ACC112 (cell line): ENCODE measurements at regions not wholly inside any gene's neighbourhood (a gene's known extent, or its start where the extent isn't known, plus 50 kb on each side); places are given as distances from the start of the nearest gene placed in this dataset.

Experiments used
- H2AFZ ChIP-seq: fragments of 200-600 bp; sonication (generic); one replicate; pipeline ENCODE4 v1.6.0; 2017; ENCODE audit warnings: antibody characterized with exemption, low read length; ENCODE audit not compliant: unreplicated experiment
- H3K27ac ChIP-seq: fragments of 200-600 bp; sonication (generic); 2 replicates; pipeline ENCODE4 v1.5.1; 2014; ENCODE audit warnings: low read depth, mild to moderate bottlenecking, antibody characterized with exemption, low read length, moderate library complexity
- H3K27me3 ChIP-seq: fragments of 200-600 bp; sonication (generic); 2 replicates; pipeline ENCODE4 v1.6.1; 2014; ENCODE audit warnings: mild to moderate bottlenecking, antibody characterized with exemption, low read length, moderate library complexity, mixed read lengths; ENCODE audit not compliant: insufficient read depth
- H3K36me3 ChIP-seq: fragments of 200-600 bp; sonication (generic); 2 replicates; pipeline ENCODE4 v1.6.1; 2016; ENCODE audit warnings: mild to moderate bottlenecking, antibody characterized with exemption, low read length, moderate library complexity, mixed read lengths; ENCODE audit not compliant: insufficient read depth
- H3K4me1 ChIP-seq: fragments of 200-600 bp; sonication (generic); one replicate; pipeline ENCODE4 v1.6.1; 2016; ENCODE audit warnings: low read length, mixed read lengths; ENCODE audit not compliant: insufficient read depth, unreplicated experiment, control insufficient read depth
- H3K4me3 ChIP-seq: fragments of 200-600 bp; sonication (generic); 2 replicates; pipeline ENCODE4 v1.5.1; 2014; ENCODE audit warnings: mild to moderate bottlenecking, low read depth, low read length
- H3K79me2 ChIP-seq: fragments of 200-600 bp; sonication (generic); one replicate; pipeline ENCODE4 v1.6.0; 2016; ENCODE audit warnings: low read length; ENCODE audit not compliant: control insufficient read depth, unreplicated experiment, insufficient read depth

GRCh38 chr9:129341171-129341986, 163.3 kb upstream of the IER5L start:
- H2AFZ ChIP-seq, result no peak overlapping the region
- no peaks in the 10 kb centered on the region for H3K27me3 ChIP-seq
- peaks cover 7% of the 10 kb centered on the region for H3K4me1 ChIP-seq
- H3K4me3 ChIP-seq, result no peak overlapping the region
- no peak overlapping the region for H3K27ac ChIP-seq
- H3K79me2 ChIP-seq, result no peaks in the 10 kb centered on the region
- H3K36me3 ChIP-seq, result no peaks in the 10 kb centered on the region

GRCh38 chr9:129340427-129341170, 162.5 kb upstream of the IER5L start:
- H3K27me3 ChIP-seq, result no peaks in the 10 kb centered on the region
- no peaks in the 10 kb centered on the region for H3K79me2 ChIP-seq
- H2AFZ ChIP-seq, result no peak overlapping the region
- H3K36me3 ChIP-seq, result no peaks in the 10 kb centered on the region
- no peak overlapping the region for H3K27ac ChIP-seq
- peaks cover 15% of the 10 kb centered on the region for H3K4me1 ChIP-seq
- H3K4me3 ChIP-seq, result no peak overlapping the region

GRCh38 chr9:129339539-129340157, 161.6 kb upstream of the IER5L start:
- H3K36me3 ChIP-seq, result no peaks in the 10 kb centered on the region
- no peaks in the 10 kb centered on the region for H3K27me3 ChIP-seq
- H3K4me3 ChIP-seq, result no peak overlapping the region
- H3K4me1 ChIP-seq, result peaks cover 24% of the 10 kb centered on the region
- H3K27ac ChIP-seq, result no peak overlapping the region
- no peaks in the 10 kb centered on the region for H3K79me2 ChIP-seq
- H2AFZ ChIP-seq, result no peak overlapping the region

- Histone ChIP-seq H3K79me2 (no peaks in the 10 kb centered on the region), H3K4me1 (peaks cover 30% of the 10 kb centered on the region), H3K36me3 (no peaks in the 10 kb centered on the region), H3K27ac (no peak overlapping the region), H2AFZ (no peak overlapping the region), H3K4me3 (no peak overlapping the region), H3K27me3 (no peaks in the 10 kb centered on the region)
These were observed 160.8 kb upstream of the IER5L start for GRCh38 chr9:129338724-129339430.

- Histone ChIP-seq H2AFZ (peak overlapping the region; percentile 85), H3K27me3 (no peaks in the 10 kb centered on the region), H3K36me3 (no peaks in the 10 kb centered on the region), H3K4me3 (peak overlapping the region; percentile 73), H3K79me2 (no peaks in the 10 kb centered on the region), H3K4me1 (peaks cover 31% of the 10 kb centered on the region), H3K27ac (no peak overlapping the region)
These were observed 159.5 kb upstream of the IER5L start for GRCh38 chr9:129337336-129338140.

- Histone ChIP-seq H3K36me3 (no peaks in the 10 kb centered on the region), H2AFZ (peak overlapping the region; percentile 85), H3K4me1 (peaks cover 31% of the 10 kb centered on the region), H3K27me3 (no peaks in the 10 kb centered on the region), H3K27ac (no peak overlapping the region), H3K4me3 (peak overlapping the region; percentile 73), H3K79me2 (no peaks in the 10 kb centered on the region)
These were observed 158.7 kb upstream of the IER5L start for GRCh38 chr9:129336601-129337331.

GRCh38 chr9:129336130-129336528, 158.1 kb upstream of the IER5L start:
- Histone ChIP-seq H3K4me1 (peaks cover 31% of the 10 kb centered on the region), H3K27me3 (no peaks in the 10 kb centered on the region), H3K4me3 (peak overlapping the region; percentile 73), H3K27ac (no peak overlapping the region), H3K79me2 (no peaks in the 10 kb centered on the region), H2AFZ (peak overlapping the region; percentile 85), H3K36me3 (no peaks in the 10 kb centered on the region)

- Histone ChIP-seq H3K27ac (peak overlapping the region; percentile 5; the same call in 1 of the 2 replicates), H3K4me1 (peaks cover 31% of the 10 kb centered on the region), H3K4me3 (no peak overlapping the region), H2AFZ (no peak overlapping the region), H3K79me2 (no peaks in the 10 kb centered on the region), H3K27me3 (no peaks in the 10 kb centered on the region), H3K36me3 (no peaks in the 10 kb centered on the region; the same call in 1 of the 2 replicates)
These were observed 157.5 kb upstream of the IER5L start for GRCh38 chr9:129335464-129336129.
